ENCODE measurements at regions not wholly inside any gene's neighbourhood (a gene's known extent, or its start where the extent isn't known, plus 50 kb on each side); places are given as distances from the start of the nearest gene placed in this dataset.

GRCh38 chr3:147945968-147946519, 536.9 kb downstream of the ZIC1 start:
- TF ChIP-seq CTCF (IDR thresholded peaks at IDR 0.05; ENCODE audit: insufficient read depth, low read length) (no peak), REST (IDR thresholded peaks at IDR 0.05; ENCODE audit: insufficient replicate concordance, low read depth) (no peak), SPI1 (IDR thresholded peaks at IDR 0.05; ENCODE audit: borderline replicate concordance, low read depth) (no peak), POLR2AphosphoS5 (IDR thresholded peaks at IDR 0.05; ENCODE audit: low read depth) (no peak), GABPA (IDR thresholded peaks at IDR 0.05; ENCODE audit: low read depth) (no peak)
- Histone ChIP-seq H3K27ac (replicated peaks) (no peak overlapping the region), H3K27me3 (ENCODE audit: insufficient read depth, poor library complexity, severe bottlenecking) (no peaks in the 10 kb centered on the region), H3K4me3 (replicated peaks; ENCODE audit: insufficient read depth, low read length) (no peak overlapping the region)
- DNase-seq (ENCODE audit: low read depth in 1 of 2, low spot score in 1 of 2), result no peak

- Histone ChIP-seq H3K4me3 (replicated peaks; ENCODE audit: insufficient read depth, low read length) (no peak overlapping the region), H3K27me3 (ENCODE audit: insufficient read depth, poor library complexity, severe bottlenecking) (no peaks in the 10 kb centered on the region), H3K27ac (replicated peaks) (no peak overlapping the region)
- no peak for DNase-seq (ENCODE audit: low read depth in 1 of 2, low spot score in 1 of 2)
- TF ChIP-seq CTCF (IDR thresholded peaks at IDR 0.05; ENCODE audit: insufficient read depth, low read length), result no peak
- TF ChIP-seq REST (IDR thresholded peaks at IDR 0.05; ENCODE audit: insufficient replicate concordance, low read depth), result no peak
- TF ChIP-seq SPI1 (IDR thresholded peaks at IDR 0.05; ENCODE audit: borderline replicate concordance, low read depth), result no peak
- TF ChIP-seq POLR2AphosphoS5 (IDR thresholded peaks at IDR 0.05; ENCODE audit: low read depth), result no peak
Observed at GRCh38 chr3:147956615-147957014, 547.5 kb downstream of the ZIC1 start.

- H3K27ac ChIP-seq (replicated peaks), result no peak overlapping the region
- no peak for DNase-seq (ENCODE audit: low read depth in 1 of 2, low spot score in 1 of 2)
- TF ChIP-seq CTCF (IDR thresholded peaks at IDR 0.05; ENCODE audit: insufficient read depth, low read length) (no peak), GABPA (IDR thresholded peaks at IDR 0.05; ENCODE audit: low read depth) (no peak), POLR2AphosphoS5 (IDR thresholded peaks at IDR 0.05; ENCODE audit: low read depth) (no peak), SPI1 (IDR thresholded peaks at IDR 0.05; ENCODE audit: borderline replicate concordance, low read depth) (no peak), REST (IDR thresholded peaks at IDR 0.05; ENCODE audit: insufficient replicate concordance, low read depth) (no peak)
- no peak overlapping the region for H3K4me3 ChIP-seq (replicated peaks; ENCODE audit: insufficient read depth, low read length)
- no peaks in the 10 kb centered on the region for H3K27me3 ChIP-seq (ENCODE audit: insufficient read depth, poor library complexity, severe bottlenecking)
Observed at GRCh38 chr3:147958754-147959153, 549.6 kb downstream of the ZIC1 start.

Data from HL-60 (cell line).